GM12892 (cell line): ENCODE measurements at regions not wholly inside any gene's neighbourhood (a gene's known extent, or its start where the extent isn't known, plus 50 kb on each side); places are given as distances from the start of the nearest gene placed in this dataset.

Experiments
- POLR2AphosphoS5 ChIP-seq: IDR thresholded peaks from 2 replicates; pipeline ENCODE4 v1.6.1; 2011; ENCODE audit warnings: low read depth, low read length, control low read depth
- TAF1 ChIP-seq: IDR thresholded peaks from 2 replicates; pipeline ENCODE4 v1.6.1; 2011; ENCODE audit warnings: low read depth, mild to moderate bottlenecking, control low read depth, low read length, borderline replicate concordance

GRCh38 chr2:67877301-67877700 is 185.5 kb downstream of the C1D start:
- TF ChIP-seq POLR2AphosphoS5: no peak
- no peak for TF ChIP-seq TAF1
